ENCODE measurements at regions not wholly inside any gene's neighbourhood (a gene's known extent, or its start where the extent isn't known, plus 50 kb on each side); places are given as distances from the start of the nearest gene placed in this dataset.

GRCh38 chr11:109241988-109242536, 179.9 kb upstream of the C11orf87 start:
- TF ChIP-seq POLR2A (IDR thresholded peaks at IDR 0.05) (no peak), CTCF (IDR thresholded peaks at IDR 0.05) (no peak)

Data from right lobe of liver (tissue), 4 donors.